CD8-positive, alpha-beta memory T cell (primary cell): ENCODE measurements at regions not wholly inside any gene's neighbourhood (a gene's known extent, or its start where the extent isn't known, plus 50 kb on each side); places are given as distances from the start of the nearest gene placed in this dataset.

Experiments used
- CTCF ChIA-PET: fragments of 350-600 bp; sonication (Branson Sonifier 250); formaldehyde crosslinking; loops from one replicate; lab custom pipeline; 2021; ENCODE audit warnings: antibody characterized with exemption; lab: Charles Lee
- POLR2A ChIA-PET: fragments of 350-600 bp; sonication (Branson Sonifier 250); formaldehyde crosslinking; loops from one replicate; lab custom pipeline; 2021; ENCODE audit warnings: antibody characterized with exemption; lab: Charles Lee
- DNase-seq, 5 donors: peaks; one replicate each; pipeline versions ENCODE4 v3.0.0 to v3.0.0-alpha.2; 2020 to 2022; ENCODE audit warnings: mixed read lengths in 1 of 5
- H3K27ac ChIP-seq: one replicate; pipeline ENCODE4 v1.7.0; 2013; ENCODE audit warnings: low read depth, mild to moderate bottlenecking, low read length, moderate library complexity
- H3K27me3 ChIP-seq: 2 replicates; pipeline ENCODE4 v1.7.0; 2013; ENCODE audit warnings: low read length, mild to moderate bottlenecking; ENCODE audit not compliant: insufficient read depth, poor library complexity, severe bottlenecking
- H3K36me3 ChIP-seq: 2 replicates; pipeline ENCODE4 v1.7.0; 2013; ENCODE audit warnings: mild to moderate bottlenecking, low read length, moderate library complexity; ENCODE audit not compliant: insufficient read depth
- H3K4me1 ChIP-seq: 2 replicates; pipeline ENCODE4 v1.7.0; 2013; ENCODE audit warnings: mild to moderate bottlenecking, low read length, moderate library complexity; ENCODE audit not compliant: insufficient read depth
- H3K4me3 ChIP-seq: 2 replicates; pipeline ENCODE4 v1.7.0; 2013; ENCODE audit warnings: mild to moderate bottlenecking, low read length
- H3K9me3 ChIP-seq: 2 replicates; pipeline ENCODE4 v1.7.0; 2013; ENCODE audit warnings: mild to moderate bottlenecking, low read length
- H3K27ac Mint-ChIP-seq, 8 donors: one replicate each; pipeline ENCODE4 v1.8.0; 2020 to 2021; ENCODE audit warnings: mixed read lengths in 8 of 8, mild to moderate bottlenecking in 6 of 8, inconsistent platforms in 3 of 8, moderate library complexity in 3 of 8
- H3K27me3 Mint-ChIP-seq, 2 donors: one replicate each; pipeline ENCODE4 v1.8.0; 2020 to 2021; ENCODE audit warnings: mixed read lengths in 2 of 2, mild to moderate bottlenecking in 1 of 2, moderate library complexity in 1 of 2
- H3K36me3 Mint-ChIP-seq, 3 donors: one replicate each; pipeline ENCODE4 v1.8.0; 2020 to 2021; ENCODE audit warnings: mixed read lengths in 3 of 3, inconsistent platforms in 1 of 3, mild to moderate bottlenecking in 1 of 3
- H3K4me1 Mint-ChIP-seq, 3 donors: one replicate each; pipeline ENCODE4 v1.8.0; 2020 to 2021; ENCODE audit warnings: mixed read lengths in 3 of 3, inconsistent platforms in 1 of 3, mild to moderate bottlenecking in 1 of 3
- H3K4me3 Mint-ChIP-seq, 7 donors: one replicate each; pipeline ENCODE4 v1.8.0; 2020 to 2021; ENCODE audit warnings: mixed read lengths in 7 of 7, mild to moderate bottlenecking in 6 of 7, moderate library complexity in 4 of 7, inconsistent platforms in 2 of 7
- H3K9me3 Mint-ChIP-seq, 5 donors: one replicate each; pipeline ENCODE4 v1.8.0; 2020 to 2022; ENCODE audit warnings: mixed read lengths in 5 of 5, mild to moderate bottlenecking in 3 of 5, moderate library complexity in 2 of 5, inconsistent platforms in 1 of 5

- H3K27ac Mint-ChIP-seq: no peak overlapping the region
- Histone ChIP-seq H3K4me1 (peaks cover 5% of the 10 kb centered on the region), H3K9me3 (no peaks in the 10 kb centered on the region), H3K36me3 (no peaks in the 10 kb centered on the region), H3K27me3 (no peaks in the 10 kb centered on the region), H3K27ac (no peak overlapping the region), H3K4me3 (no peak overlapping the region)
- ChIA-PET CTCF (no interaction called here), POLR2A (no interaction called here)
- no peaks in the 10 kb centered on the region for H3K9me3 Mint-ChIP-seq
- no peak overlapping the region for H3K4me3 Mint-ChIP-seq
- peaks cover 0 to 6% of the 10 kb centered on the region in 2 donors for H3K27me3 Mint-ChIP-seq
- peaks cover 0 to 1% (median 0%) of the 10 kb centered on the region in 3 donors for H3K4me1 Mint-ChIP-seq
- no peak for DNase-seq
- no peaks in the 10 kb centered on the region for H3K36me3 Mint-ChIP-seq
These were observed 64.0 kb upstream of the PGM2 start for GRCh38 chr4:37762294-37762990.

GRCh38 chr4:37760840-37761239, 65.6 kb upstream of the PGM2 start:
- Mint-ChIP-seq H3K27ac (no peak overlapping the region), H3K27me3 (peaks cover 0 to 6% of the 10 kb centered on the region in 2 donors), H3K4me1 (no peaks in the 10 kb centered on the region), H3K36me3 (no peaks in the 10 kb centered on the region), H3K4me3 (no peak overlapping the region), H3K9me3 (no peaks in the 10 kb centered on the region)
- no peak overlapping the region for H3K4me3 ChIP-seq
- H3K9me3 ChIP-seq: no peaks in the 10 kb centered on the region
- no peaks in the 10 kb centered on the region for H3K27me3 ChIP-seq
- DNase-seq: no peak
- CTCF ChIA-PET: no interaction called here
- no peaks in the 10 kb centered on the region for H3K36me3 ChIP-seq
- no peak overlapping the region for H3K27ac ChIP-seq
- peaks cover 5% of the 10 kb centered on the region for H3K4me1 ChIP-seq
- POLR2A ChIA-PET: no interaction called here

- no peak for DNase-seq
- Histone ChIP-seq H3K27ac (no peak overlapping the region), H3K4me1 (peaks cover 5% of the 10 kb centered on the region), H3K36me3 (no peaks in the 10 kb centered on the region), H3K27me3 (no peaks in the 10 kb centered on the region), H3K4me3 (no peak overlapping the region), H3K9me3 (no peaks in the 10 kb centered on the region)
- Mint-ChIP-seq H3K9me3 (no peaks in the 10 kb centered on the region), H3K27me3 (peaks cover 0 to 6% of the 10 kb centered on the region in 2 donors), H3K4me1 (no peaks in the 10 kb centered on the region), H3K36me3 (no peaks in the 10 kb centered on the region), H3K4me3 (no peak overlapping the region), H3K27ac (no peak overlapping the region)
- ChIA-PET POLR2A (no interaction called here), CTCF (no interaction called here)
These were observed 66.7 kb upstream of the PGM2 start for GRCh38 chr4:37759833-37760232.

GRCh38 chr4:37758226-37758625, 68.3 kb upstream of the PGM2 start:
- peaks cover 3 to 18% of the 10 kb centered on the region in 2 donors for H3K27me3 Mint-ChIP-seq
- H3K4me3 Mint-ChIP-seq: no peak overlapping the region
- Histone ChIP-seq H3K4me3 (no peak overlapping the region), H3K4me1 (peaks cover 12% of the 10 kb centered on the region), H3K27ac (no peak overlapping the region), H3K27me3 (no peaks in the 10 kb centered on the region), H3K36me3 (no peaks in the 10 kb centered on the region), H3K9me3 (no peaks in the 10 kb centered on the region)
- no peak for DNase-seq
- peak overlapping the region in 1 of 8 donors; percentile 14 for H3K27ac Mint-ChIP-seq
- no peaks in the 10 kb centered on the region for H3K9me3 Mint-ChIP-seq
- H3K36me3 Mint-ChIP-seq: no peaks in the 10 kb centered on the region
- POLR2A ChIA-PET: no interaction called here
- peaks cover 2 to 4% (median 3%) of the 10 kb centered on the region in 3 donors for H3K4me1 Mint-ChIP-seq
- CTCF ChIA-PET: interaction anchor here (1.1 kb wide), 1 partner anchor 9 kb away, joined by 3 read pairs; no protein-coding TSS in a partner anchor

- no peaks in the 10 kb centered on the region for H3K27me3 ChIP-seq
- Mint-ChIP-seq H3K4me1 (peaks cover 2 to 4% (median 3%) of the 10 kb centered on the region in 3 donors), H3K27ac (no peak overlapping the region), H3K4me3 (no peak overlapping the region), H3K9me3 (no peaks in the 10 kb centered on the region), H3K36me3 (no peaks in the 10 kb centered on the region), H3K27me3 (peaks cover 4 to 22% of the 10 kb centered on the region in 2 donors)
- no peak overlapping the region for H3K4me3 ChIP-seq
- CTCF ChIA-PET: interaction anchor here (1.1 kb wide), 1 partner anchor 9 kb away, joined by 3 read pairs; no protein-coding TSS in a partner anchor
- H3K4me1 ChIP-seq: peaks cover 12% of the 10 kb centered on the region
- POLR2A ChIA-PET: no interaction called here
- no peaks in the 10 kb centered on the region for H3K9me3 ChIP-seq
- no peak overlapping the region for H3K27ac ChIP-seq
- no peaks in the 10 kb centered on the region for H3K36me3 ChIP-seq
- no peak for DNase-seq
These were observed 68.7 kb upstream of the PGM2 start for GRCh38 chr4:37757761-37758160.

- Mint-ChIP-seq H3K36me3 (no peaks in the 10 kb centered on the region), H3K27me3 (peaks cover 4 to 22% of the 10 kb centered on the region in 2 donors), H3K4me3 (no peak overlapping the region), H3K27ac (no peak overlapping the region), H3K4me1 (peaks cover 2 to 4% (median 3%) of the 10 kb centered on the region in 3 donors), H3K9me3 (no peaks in the 10 kb centered on the region)
- Histone ChIP-seq H3K27me3 (no peaks in the 10 kb centered on the region), H3K36me3 (no peaks in the 10 kb centered on the region), H3K27ac (no peak overlapping the region), H3K4me1 (peaks cover 12% of the 10 kb centered on the region), H3K4me3 (no peak overlapping the region), H3K9me3 (no peaks in the 10 kb centered on the region)
- CTCF ChIA-PET: no interaction called here
- POLR2A ChIA-PET: no interaction called here
- DNase-seq: no peak
These were observed 69.4 kb upstream of the PGM2 start for GRCh38 chr4:37757121-37757520.

GRCh38 chr4:37754410-37755185, 68.4 kb upstream of the RELL1 start:
- H3K4me3 Mint-ChIP-seq: no peak overlapping the region
- CTCF ChIA-PET: interaction anchor here (1.2 kb wide), 1 partner anchor 13 kb away, joined by 3 read pairs; no protein-coding TSS in a partner anchor

GRCh38 chr4:37749398-37749988, 63.3 kb upstream of the RELL1 start:
- no peaks in the 10 kb centered on the region for H3K9me3 Mint-ChIP-seq
- no peak overlapping the region for H3K4me3 ChIP-seq
- CTCF ChIA-PET: interaction anchor here (0.9 kb wide), 1 partner anchor 9 kb away, joined by 3 read pairs; no protein-coding TSS in a partner anchor
- POLR2A ChIA-PET: no interaction called here
- H3K4me1 ChIP-seq: peaks cover 6% of the 10 kb centered on the region
- no peak for DNase-seq
- H3K27me3 Mint-ChIP-seq: peaks cover 4 to 17% of the 10 kb centered on the region in 2 donors
- H3K27ac Mint-ChIP-seq: no peak overlapping the region
- H3K27me3 ChIP-seq: no peaks in the 10 kb centered on the region
- H3K36me3 Mint-ChIP-seq: no peaks in the 10 kb centered on the region
- H3K9me3 ChIP-seq: no peaks in the 10 kb centered on the region
- H3K4me1 Mint-ChIP-seq: peaks cover 7 to 10% (median 9%) of the 10 kb centered on the region in 3 donors
- no peak overlapping the region for H3K27ac ChIP-seq
- H3K4me3 Mint-ChIP-seq: no peak overlapping the region
- H3K36me3 ChIP-seq: no peaks in the 10 kb centered on the region

More at GRCh38 chr4:37754410-37755185, 68.4 kb upstream of the RELL1 start:
- peak overlapping the region in 1 of 8 donors; percentile 44 for H3K27ac Mint-ChIP-seq
- H3K27me3 Mint-ChIP-seq: peaks cover 4 to 19% of the 10 kb centered on the region in 2 donors
- POLR2A ChIA-PET: no interaction called here
- no peak for DNase-seq
- Histone ChIP-seq H3K27ac (no peak overlapping the region), H3K9me3 (no peaks in the 10 kb centered on the region), H3K27me3 (no peaks in the 10 kb centered on the region), H3K36me3 (no peaks in the 10 kb centered on the region), H3K4me1 (peaks cover 12% of the 10 kb centered on the region), H3K4me3 (no peak overlapping the region)
- H3K4me1 Mint-ChIP-seq: peaks cover 2 to 4% (median 3%) of the 10 kb centered on the region in 3 donors
- H3K36me3 Mint-ChIP-seq: no peaks in the 10 kb centered on the region
- H3K9me3 Mint-ChIP-seq: no peaks in the 10 kb centered on the region
